A549 (cell line): ENCODE measurements at regions not wholly inside any gene's neighbourhood (a gene's known extent, or its start where the extent isn't known, plus 50 kb on each side); places are given as distances from the start of the nearest gene placed in this dataset.

Experiments used
- ATAC-seq, 2 experiments: fragments of 200-7000 bp in 1 of 2; fragments of >200 bp in 1 of 2; cut with Nextera tagmentation in 1 of 2; cut with Tn5 transposase in 1 of 2; 3 replicates each; pipeline versions ENCODE4 v1.8.0 to v1.9.1; 2018 to 2020; ENCODE audit warnings: mild to moderate bottlenecking in 1 of 2, moderate library complexity in 1 of 2
- CTCF ChIA-PET: fragments of 300-600 bp; sonication (Branson Sonifier 250); formaldehyde crosslinking; extraction: SDS; loops from one replicate; lab custom pipeline; 2021; ENCODE audit warnings: antibody characterized with exemption, inconsistent platforms; lab: Yijun Ruan, JAX
- POLR2A ChIA-PET: fragments of 350-600 bp; formaldehyde crosslinking; extraction: SDS; loops from one replicate; lab custom pipeline; 2021; ENCODE audit warnings: antibody characterized with exemption, inconsistent platforms; lab: Yijun Ruan, JAX
- DNase-seq, 2 experiments: peaks; one replicate each; pipeline versions ENCODE4 v3.0.0 to v3.0.0-alpha.2; 2011 to 2016; ENCODE audit warnings: low read depth in 1 of 2, low spot score in 1 of 2
- FAIRE-seq: peaks from 2 replicates; lab custom pipeline; 2011; peaks lifted over from hg19 to GRCh38; lab: Jason Lieb, UNC
- H3K27ac ChIP-seq, 2 experiments: fragments of >200 bp; sonication (Bioruptor Twin); formaldehyde crosslinking; 3 replicates each; pipeline ENCODE4 v1.5.1; 2016 to 2017
- H3K4me1 ChIP-seq: fragments of >200 bp; sonication (Bioruptor Twin); formaldehyde crosslinking; 3 replicates; pipeline ENCODE4 v1.6.1; 2016
- H3K4me2 ChIP-seq: fragments of >200 bp; sonication (Bioruptor Twin); formaldehyde crosslinking; 3 replicates; pipeline ENCODE4 v1.6.1; 2016
- H3K4me3 ChIP-seq: fragments of >200 bp; sonication (Bioruptor Twin); formaldehyde crosslinking; 3 replicates; pipeline ENCODE4 v1.5.1; 2016
- H3K9me3 ChIP-seq: fragments of >200 bp; sonication (Bioruptor Twin); formaldehyde crosslinking; 3 replicates; pipeline ENCODE4 v1.6.1; 2016
- BHLHE40 ChIP-seq: IDR thresholded peaks from 2 replicates; pipeline ENCODE4 v1.6.1; 2012; ENCODE audit warnings: low read depth, low read length, inconsistent platforms
- CBX8 ChIP-seq: fragments of 200-600 bp; sonication (generic); IDR thresholded peaks from 2 replicates; pipeline ENCODE4 v1.6.1; 2016
- CHD2 ChIP-seq: fragments of 150-350 bp; IDR thresholded peaks from 2 replicates; pipeline ENCODE4 v1.6.1; 2014; ENCODE audit warnings: low read length; ENCODE audit not compliant: partially characterized antibody
- FOSB ChIP-seq: fragments of 250-450 bp; sonication (Bioruptor Pico); IDR thresholded peaks from 2 replicates; pipeline ENCODE4 v1.5.0; 2020; ENCODE audit warnings: mild to moderate bottlenecking, moderate library complexity
- FOSL2 ChIP-seq, 2 experiments: fragments of 450-650 bp in 1 of 2; fragments of >200 bp in 1 of 2; sonication (Bioruptor Twin) in 1 of 2; formaldehyde crosslinking; IDR thresholded peaks; 2 replicates each; pipeline versions ENCODE4 v1.5.0 to v1.6.1; 2016 to 2020; ENCODE audit warnings: mild to moderate bottlenecking in 1 of 2, moderate library complexity in 1 of 2
- HEYL ChIP-seq: fragments of 250-450 bp; sonication (Bioruptor Pico); IDR thresholded peaks from 2 replicates; pipeline ENCODE4 v1.8.0; 2021; ENCODE audit warnings: mild to moderate bottlenecking, moderate library complexity
- HOXB13 ChIP-seq: fragments of 250-450 bp; sonication (Bioruptor Pico); IDR thresholded peaks from 2 replicates; pipeline ENCODE4 v1.5.0; 2020; ENCODE audit warnings: low read depth, mild to moderate bottlenecking, moderate library complexity
- JUN ChIP-seq, 2 experiments: fragments of >200 bp; sonication (Bioruptor Twin); formaldehyde crosslinking; IDR thresholded peaks; 2 replicates in 1 of 2; 3 replicates in 1 of 2; pipeline ENCODE4 v1.6.1; 2016 to 2017
- KDM1A ChIP-seq: fragments of 200-600 bp; sonication (generic); IDR thresholded peaks from 2 replicates; pipeline ENCODE4 v1.6.1; 2016; ENCODE audit warnings: low read depth, mild to moderate bottlenecking
- MAZ ChIP-seq: fragments of 150-350 bp; IDR thresholded peaks from 2 replicates; pipeline ENCODE4 v1.6.1; 2014; ENCODE audit warnings: antibody characterized with exemption, low read depth, low read length, borderline replicate concordance
- MYC ChIP-seq: IDR thresholded peaks from 2 replicates; pipeline ENCODE4 v1.6.1; 2012; ENCODE audit warnings: mild to moderate bottlenecking, inconsistent platforms, low read length, improper control_type of control experiment, borderline replicate concordance
- NPAS2 ChIP-seq: fragments of 250-450 bp; sonication (Bioruptor Pico); IDR thresholded peaks from 2 replicates; pipeline ENCODE4 v1.8.0; 2022; ENCODE audit warnings: mild to moderate bottlenecking, moderate library complexity, borderline replicate concordance
- RAD21 ChIP-seq, 2 experiments: fragments of >200 bp in 1 of 2; sonication (Bioruptor Twin) in 1 of 2; formaldehyde crosslinking in 1 of 2; IDR thresholded peaks in 1 of 2; conservative IDR thresholded peaks in 1 of 2; 2 replicates in 1 of 2; 3 replicates in 1 of 2; pipeline ENCODE4 v1.6.1; 2012 to 2018; ENCODE audit warnings: inconsistent platforms in 1 of 2
- RCOR1 ChIP-seq: fragments of 150-350 bp; IDR thresholded peaks from 2 replicates; pipeline ENCODE4 v1.6.1; 2014; ENCODE audit warnings: antibody characterized with exemption, low read length, low read depth
- RNF2 ChIP-seq: fragments of 200-600 bp; sonication (generic); IDR thresholded peaks from 2 replicates; pipeline ENCODE4 v1.6.1; 2016; ENCODE audit warnings: low read depth, mild to moderate bottlenecking, antibody characterized with exemption, moderate library complexity, borderline replicate concordance
- TFCP2L1 ChIP-seq: fragments of 250-450 bp; sonication (Bioruptor Pico); IDR thresholded peaks from 2 replicates; pipeline ENCODE4 v1.5.0; 2021; ENCODE audit warnings: mild to moderate bottlenecking
- TP53 ChIP-seq: fragments of 250-450 bp; sonication (Bioruptor Pico); IDR thresholded peaks from 2 replicates; pipeline ENCODE4 v1.5.0; 2021; ENCODE audit warnings: mild to moderate bottlenecking, moderate library complexity
- ZC3H11A ChIP-seq: fragments of 450-650 bp; IDR thresholded peaks from 2 replicates; pipeline ENCODE4 v1.6.1; 2014; ENCODE audit warnings: antibody characterized with exemption, mild to moderate bottlenecking
- WGBS: methylation state at CpG from one replicate; pipeline ENCODE4 v1.1.6; 2017; ENCODE audit errors: missing lambda C conversion rate; 5-methylcytosine and 5-hydroxymethylcytosine counted together
- TF ChIP-seq, protein P1 (sequence below): fragments of >200 bp; sonication (Bioruptor Twin); formaldehyde crosslinking; IDR thresholded peaks from 3 replicates; pipeline ENCODE4 v1.5.1; 2016
- TF ChIP-seq, protein P2 (sequence below): IDR thresholded peaks from 2 replicates; pipeline ENCODE4 v1.6.1; 2012; ENCODE audit warnings: low read depth, borderline replicate concordance
- TF ChIP-seq, protein P3 (sequence below): fragments of 250-450 bp; sonication (Bioruptor Pico); IDR thresholded peaks from 2 replicates; pipeline ENCODE4 v1.5.0; 2020; ENCODE audit warnings: low read depth, mild to moderate bottlenecking, moderate library complexity
- TF ChIP-seq, protein P4 (sequence below): fragments of 250-450 bp; sonication (Bioruptor Pico); IDR thresholded peaks from 2 replicates; pipeline ENCODE4 v1.5.0; 2021; ENCODE audit warnings: mild to moderate bottlenecking, moderate library complexity, borderline replicate concordance
- TF ChIP-seq, protein P5 (sequence below): fragments of >200 bp; sonication (Bioruptor Twin); formaldehyde crosslinking; IDR thresholded peaks from 3 replicates; pipeline ENCODE4 v1.6.1; 2016
- TF ChIP-seq, protein P6 (sequence below): fragments of >200 bp; sonication (Bioruptor Twin); formaldehyde crosslinking; IDR thresholded peaks from 2 replicates; pipeline ENCODE4 v1.6.1; 2016

DNA sequence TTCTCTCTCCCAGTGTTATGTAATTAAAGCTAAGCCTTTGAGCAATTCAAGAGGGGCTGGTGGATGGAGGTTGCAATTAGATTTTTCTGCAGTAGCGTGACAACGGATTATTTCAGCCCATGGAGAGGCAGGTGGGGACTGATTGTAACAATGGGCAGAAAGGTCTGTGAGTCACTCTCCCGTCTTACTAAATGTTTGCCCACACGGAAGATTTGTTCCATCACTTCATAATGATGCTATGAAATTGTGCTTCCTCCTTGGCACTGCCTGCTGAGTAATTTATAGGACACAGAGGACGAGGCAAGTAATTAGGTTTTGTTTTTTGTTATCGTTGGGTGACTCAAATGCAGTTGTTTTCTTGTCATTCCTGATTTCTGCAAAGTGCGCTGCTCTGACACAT is 594.5 kb upstream of the DPP6 start:
- CTCF ChIA-PET = no interaction called here
- TF ChIP-seq KDM1A (no peak), TFCP2L1 (CRISPR knock-in tag) (no peak), RAD21 (conservative IDR thresholded peaks at IDR 0.05 in 1 of 2, IDR thresholded peaks at IDR 0.05 in 1 of 2) (no peak), HOXB13 (CRISPR knock-in tag) (no peak), MYC (no peak), ZC3H11A (no peak), RNF2 (no peak), RCOR1 (no peak), MAZ (no peak), NPAS2 (CRISPR knock-in tag) (no peak)
- TF ChIP-seq, protein P1, sequence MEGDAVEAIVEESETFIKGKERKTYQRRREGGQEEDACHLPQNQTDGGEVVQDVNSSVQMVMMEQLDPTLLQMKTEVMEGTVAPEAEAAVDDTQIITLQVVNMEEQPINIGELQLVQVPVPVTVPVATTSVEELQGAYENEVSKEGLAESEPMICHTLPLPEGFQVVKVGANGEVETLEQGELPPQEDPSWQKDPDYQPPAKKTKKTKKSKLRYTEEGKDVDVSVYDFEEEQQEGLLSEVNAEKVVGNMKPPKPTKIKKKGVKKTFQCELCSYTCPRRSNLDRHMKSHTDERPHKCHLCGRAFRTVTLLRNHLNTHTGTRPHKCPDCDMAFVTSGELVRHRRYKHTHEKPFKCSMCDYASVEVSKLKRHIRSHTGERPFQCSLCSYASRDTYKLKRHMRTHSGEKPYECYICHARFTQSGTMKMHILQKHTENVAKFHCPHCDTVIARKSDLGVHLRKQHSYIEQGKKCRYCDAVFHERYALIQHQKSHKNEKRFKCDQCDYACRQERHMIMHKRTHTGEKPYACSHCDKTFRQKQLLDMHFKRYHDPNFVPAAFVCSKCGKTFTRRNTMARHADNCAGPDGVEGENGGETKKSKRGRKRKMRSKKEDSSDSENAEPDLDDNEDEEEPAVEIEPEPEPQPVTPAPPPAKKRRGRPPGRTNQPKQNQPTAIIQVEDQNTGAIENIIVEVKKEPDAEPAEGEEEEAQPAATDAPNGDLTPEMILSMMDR = no peak
- no peak overlapping the region for H3K27ac ChIP-seq
- WGBS = 5% methylated on average over 7 of the region's 7 CpGs
- ATAC-seq = no peak
- no peaks in the 10 kb centered on the region; the same call in 2 of the 3 replicates for H3K9me3 ChIP-seq
- no peak overlapping the region for H3K4me3 ChIP-seq
- POLR2A ChIA-PET = no interaction called here
- no peaks in the 10 kb centered on the region for H3K4me1 ChIP-seq
- DNase-seq = no peak
- FAIRE-seq = no peak
- H3K4me2 ChIP-seq = no peak overlapping the region

DNA sequence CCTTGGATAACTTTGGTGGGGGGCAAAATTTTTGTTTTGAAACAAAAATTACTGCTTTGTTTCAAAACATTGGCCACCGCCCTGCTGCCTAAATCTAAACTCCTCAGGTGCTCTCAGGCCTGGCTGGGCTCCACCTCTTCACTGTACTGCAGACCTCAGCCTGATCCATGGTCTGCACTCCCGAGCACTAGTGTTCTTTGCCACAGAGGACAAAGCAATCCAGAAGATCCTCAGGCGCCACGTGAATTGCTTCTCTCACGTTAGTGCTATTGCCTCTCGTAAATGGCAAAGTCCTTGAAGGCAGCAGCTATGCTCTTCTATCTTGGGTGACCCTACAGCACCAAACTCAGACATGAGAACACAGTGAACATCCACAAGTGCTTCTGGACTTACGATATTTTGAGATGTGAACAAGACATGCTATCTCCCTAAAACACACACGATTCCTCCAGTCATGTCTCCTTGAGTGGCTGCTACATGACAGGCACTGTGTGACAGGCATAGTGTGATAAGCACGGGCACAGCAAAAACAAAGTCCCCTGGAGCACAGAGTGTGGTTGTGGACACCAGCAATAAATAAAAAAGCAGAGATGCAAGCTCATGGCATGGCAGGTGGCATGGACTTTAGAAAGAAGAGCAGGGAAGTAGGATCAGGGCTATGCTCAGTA is 582.1 kb upstream of the DPP6 start:
- ChIA-PET POLR2A (no interaction called here), CTCF (no interaction called here)
- H3K4me2 ChIP-seq = no peak overlapping the region
- no peaks in the 10 kb centered on the region for H3K9me3 ChIP-seq
- no peaks in the 10 kb centered on the region for H3K4me1 ChIP-seq
- ATAC-seq (no peak), DNase-seq (no peak), FAIRE-seq (no peak)
- H3K4me3 ChIP-seq = no peak overlapping the region
- 3% methylated on average over 9 of the region's 9 CpGs for WGBS
- TF ChIP-seq, protein P2, sequence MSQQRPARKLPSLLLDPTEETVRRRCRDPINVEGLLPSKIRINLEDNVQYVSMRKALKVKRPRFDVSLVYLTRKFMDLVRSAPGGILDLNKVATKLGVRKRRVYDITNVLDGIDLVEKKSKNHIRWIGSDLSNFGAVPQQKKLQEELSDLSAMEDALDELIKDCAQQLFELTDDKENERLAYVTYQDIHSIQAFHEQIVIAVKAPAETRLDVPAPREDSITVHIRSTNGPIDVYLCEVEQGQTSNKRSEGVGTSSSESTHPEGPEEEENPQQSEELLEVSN = no peak
- TF ChIP-seq MYC = no peak
- no peak for TF ChIP-seq TFCP2L1 (CRISPR knock-in tag)
- TF ChIP-seq KDM1A = no peak
- no peak for TF ChIP-seq CBX8
- TF ChIP-seq, protein P3, sequence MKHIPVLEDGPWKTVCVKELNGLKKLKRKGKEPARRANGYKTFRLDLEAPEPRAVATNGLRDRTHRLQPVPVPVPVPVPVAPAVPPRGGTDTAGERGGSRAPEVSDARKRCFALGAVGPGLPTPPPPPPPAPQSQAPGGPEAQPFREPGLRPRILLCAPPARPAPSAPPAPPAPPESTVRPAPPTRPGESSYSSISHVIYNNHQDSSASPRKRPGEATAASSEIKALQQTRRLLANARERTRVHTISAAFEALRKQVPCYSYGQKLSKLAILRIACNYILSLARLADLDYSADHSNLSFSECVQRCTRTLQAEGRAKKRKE = no peak
- no peak for TF ChIP-seq RAD21 (conservative IDR thresholded peaks at IDR 0.05 in 1 of 2, IDR thresholded peaks at IDR 0.05 in 1 of 2)
- TF ChIP-seq CHD2 = no peak
- TF ChIP-seq JUN (IDR thresholded peaks at IDR 0.05) = no peak
- no peak for TF ChIP-seq TP53 (CRISPR knock-in tag)
- TF ChIP-seq BHLHE40 = no peak
- TF ChIP-seq FOSB (CRISPR knock-in tag) = no peak
- TF ChIP-seq HEYL (CRISPR knock-in tag) = no peak
- TF ChIP-seq FOSL2 (IDR thresholded peaks at IDR 0.05) = no peak
- no peak for TF ChIP-seq FOSL2 (CRISPR knock-in tag; IDR thresholded peaks at IDR 0.05)
- TF ChIP-seq, protein P4, sequence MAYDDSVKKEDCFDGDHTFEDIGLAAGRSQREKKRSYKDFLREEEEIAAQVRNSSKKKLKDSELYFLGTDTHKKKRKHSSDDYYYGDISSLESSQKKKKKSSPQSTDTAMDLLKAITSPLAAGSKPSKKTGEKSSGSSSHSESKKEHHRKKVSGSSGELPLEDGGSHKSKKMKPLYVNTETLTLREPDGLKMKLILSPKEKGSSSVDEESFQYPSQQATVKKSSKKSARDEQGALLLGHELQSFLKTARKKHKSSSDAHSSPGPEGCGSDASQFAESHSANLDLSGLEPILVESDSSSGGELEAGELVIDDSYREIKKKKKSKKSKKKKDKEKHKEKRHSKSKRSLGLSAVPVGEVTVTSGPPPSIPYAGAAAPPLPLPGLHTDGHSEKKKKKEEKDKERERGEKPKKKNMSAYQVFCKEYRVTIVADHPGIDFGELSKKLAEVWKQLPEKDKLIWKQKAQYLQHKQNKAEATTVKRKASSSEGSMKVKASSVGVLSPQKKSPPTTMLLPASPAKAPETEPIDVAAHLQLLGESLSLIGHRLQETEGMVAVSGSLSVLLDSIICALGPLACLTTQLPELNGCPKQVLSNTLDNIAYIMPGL = no peak
- TF ChIP-seq, protein P5, sequence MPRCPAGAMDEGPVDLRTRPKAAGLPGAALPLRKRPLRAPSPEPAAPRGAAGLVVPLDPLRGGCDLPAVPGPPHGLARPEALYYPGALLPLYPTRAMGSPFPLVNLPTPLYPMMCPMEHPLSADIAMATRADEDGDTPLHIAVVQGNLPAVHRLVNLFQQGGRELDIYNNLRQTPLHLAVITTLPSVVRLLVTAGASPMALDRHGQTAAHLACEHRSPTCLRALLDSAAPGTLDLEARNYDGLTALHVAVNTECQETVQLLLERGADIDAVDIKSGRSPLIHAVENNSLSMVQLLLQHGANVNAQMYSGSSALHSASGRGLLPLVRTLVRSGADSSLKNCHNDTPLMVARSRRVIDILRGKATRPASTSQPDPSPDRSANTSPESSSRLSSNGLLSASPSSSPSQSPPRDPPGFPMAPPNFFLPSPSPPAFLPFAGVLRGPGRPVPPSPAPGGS = no peak
- TF ChIP-seq, protein P6, sequence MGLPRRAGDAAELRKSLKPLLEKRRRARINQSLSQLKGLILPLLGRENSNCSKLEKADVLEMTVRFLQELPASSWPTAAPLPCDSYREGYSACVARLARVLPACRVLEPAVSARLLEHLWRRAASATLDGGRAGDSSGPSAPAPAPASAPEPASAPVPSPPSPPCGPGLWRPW = no peak
- H3K27ac ChIP-seq = no peak overlapping the region
